ENCODE measurements at regions not wholly inside any gene's neighbourhood (a gene's known extent, or its start where the extent isn't known, plus 50 kb on each side); places are given as distances from the start of the nearest gene placed in this dataset.

DNA sequence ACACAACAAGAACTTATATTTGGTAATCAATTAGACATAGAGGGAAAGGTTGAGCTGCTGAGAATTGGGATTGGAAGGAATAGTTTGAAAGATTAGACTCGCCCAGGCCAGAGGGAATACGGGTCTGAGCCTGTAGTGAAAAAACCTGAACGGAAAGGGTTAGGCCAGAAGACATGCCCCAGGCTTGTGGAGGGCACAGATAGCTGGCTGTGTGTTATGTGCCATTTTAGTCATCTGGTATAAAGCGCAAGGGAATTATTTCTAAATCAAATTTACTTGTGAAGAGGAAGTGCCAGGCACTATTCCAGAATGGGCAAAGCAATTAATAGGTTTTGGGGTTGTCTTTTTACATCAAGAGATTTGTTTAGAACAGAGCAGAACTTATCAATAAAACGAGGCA, 187.5 kb upstream of the ANKRD50 start:
- no peak for DNase-seq (ENCODE audit: low read depth in 2 of 2)

DNA sequence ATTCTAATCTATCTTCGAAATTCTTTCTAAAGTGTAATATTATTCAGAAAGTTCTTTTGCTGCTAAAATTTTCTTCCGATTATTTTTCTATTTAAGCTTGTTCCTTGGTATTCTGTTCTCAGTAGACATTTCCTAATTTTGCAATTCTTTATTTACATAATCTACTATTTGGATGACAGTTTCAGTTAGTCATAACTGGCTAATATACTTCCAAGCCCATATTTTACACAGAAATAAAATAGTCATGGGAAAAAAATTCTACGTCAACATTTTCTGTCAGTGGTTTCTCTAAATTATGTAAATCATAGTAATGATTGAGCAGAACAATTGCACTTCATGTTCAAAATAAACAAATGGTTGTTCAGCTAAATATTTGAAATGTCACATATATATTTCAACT, 178.0 kb upstream of the ANKRD50 start:
- DNase-seq (ENCODE audit: low read depth in 2 of 2) = no peak

DNA sequence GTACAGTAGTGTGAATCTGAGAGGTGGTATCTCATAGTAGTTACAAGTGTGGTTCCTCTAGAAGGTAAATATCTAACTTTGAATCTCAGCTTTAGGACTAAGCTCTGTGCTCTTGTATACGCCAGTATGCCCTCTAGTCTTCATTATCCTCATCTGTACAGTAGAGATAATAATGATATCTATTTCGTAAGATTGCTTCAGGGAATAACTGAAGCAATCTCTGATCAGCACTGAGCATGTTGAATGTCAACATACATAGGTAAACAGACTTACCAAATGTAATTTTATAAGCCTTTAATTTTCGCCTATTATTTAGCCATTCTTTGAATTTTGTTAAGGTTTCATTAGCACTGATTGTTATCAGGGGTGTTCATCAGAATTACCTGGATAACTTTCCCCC, 175.2 kb upstream of the ANKRD50 start:
- DNase-seq (ENCODE audit: low read depth in 2 of 2) = no peak

DNA sequence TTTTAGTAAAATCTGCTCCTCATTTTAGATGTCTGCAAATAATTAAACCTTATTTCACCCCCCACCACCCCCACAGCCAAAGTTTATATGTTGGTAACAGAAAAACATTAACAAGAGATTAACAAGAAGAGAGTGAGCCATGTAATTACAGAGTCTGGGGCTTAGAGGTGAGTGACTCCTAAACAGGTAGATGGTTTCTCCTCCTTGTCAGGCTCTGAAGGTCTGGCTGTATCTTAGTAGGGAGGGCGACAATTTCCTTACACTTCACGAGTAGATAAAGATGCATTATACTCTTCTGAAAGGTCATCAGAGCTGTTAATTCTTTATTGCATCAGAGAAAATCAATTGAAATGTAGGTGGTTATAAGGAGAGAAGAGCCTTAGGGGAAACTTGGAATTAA, 171.8 kb upstream of the ANKRD50 start:
- no peak for DNase-seq (ENCODE audit: low read depth in 2 of 2)

DNA sequence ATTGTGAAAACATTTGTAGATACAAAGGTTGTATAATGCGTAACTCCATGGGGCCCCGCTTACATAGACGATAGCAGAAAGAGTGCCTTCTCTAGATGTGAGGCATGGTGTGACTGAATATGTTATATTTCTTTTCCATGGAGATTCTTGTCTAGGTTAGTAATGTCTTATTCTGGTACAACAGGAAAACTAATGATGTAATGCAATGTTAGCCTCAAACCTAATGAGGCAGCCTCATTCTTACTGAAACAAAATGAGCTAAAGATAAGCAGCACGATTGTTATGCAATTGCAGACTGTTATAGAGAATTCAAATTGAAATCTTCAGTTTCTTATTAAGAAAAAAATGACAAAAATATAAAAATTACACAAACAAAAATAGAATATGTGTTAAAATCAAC, 171.1 kb upstream of the ANKRD50 start:
- DNase-seq (ENCODE audit: low read depth in 2 of 2) = no peak

DNA sequence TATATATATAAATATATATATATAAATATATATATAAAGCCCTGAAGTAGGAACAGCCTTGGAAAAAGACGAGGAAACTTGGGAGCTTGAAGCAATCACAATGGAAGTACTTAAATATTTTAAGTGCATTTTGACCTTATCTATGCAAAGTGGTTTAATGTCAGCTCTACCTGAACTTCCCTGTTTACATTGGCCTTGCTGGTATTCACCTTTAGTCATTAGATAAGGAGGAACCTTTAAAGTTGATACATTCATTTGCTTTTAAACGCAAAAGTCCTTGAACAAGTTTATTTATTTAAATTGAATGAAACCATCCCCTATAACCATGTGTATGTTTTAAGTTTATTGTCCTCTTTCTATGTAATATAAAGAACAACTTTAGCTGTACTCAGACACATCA, 166.7 kb upstream of the ANKRD50 start:
- no peak for DNase-seq (ENCODE audit: low read depth in 2 of 2)

DNA sequence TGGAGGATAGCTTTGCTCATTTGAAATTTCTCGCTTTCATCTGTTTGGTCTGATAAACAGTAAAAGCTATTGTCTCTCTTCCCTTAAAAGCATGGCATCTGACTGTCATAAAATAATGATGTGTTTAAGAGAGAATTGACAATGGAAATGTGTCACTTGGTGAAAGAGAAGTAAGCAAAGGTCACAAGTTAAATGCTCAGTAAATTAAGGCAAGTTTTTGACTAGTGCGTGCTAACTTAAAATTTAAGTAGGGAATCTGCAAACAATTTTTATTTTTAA, 161.6 kb upstream of the ANKRD50 start:
- no peak for DNase-seq (ENCODE audit: low read depth in 2 of 2)

DNA sequence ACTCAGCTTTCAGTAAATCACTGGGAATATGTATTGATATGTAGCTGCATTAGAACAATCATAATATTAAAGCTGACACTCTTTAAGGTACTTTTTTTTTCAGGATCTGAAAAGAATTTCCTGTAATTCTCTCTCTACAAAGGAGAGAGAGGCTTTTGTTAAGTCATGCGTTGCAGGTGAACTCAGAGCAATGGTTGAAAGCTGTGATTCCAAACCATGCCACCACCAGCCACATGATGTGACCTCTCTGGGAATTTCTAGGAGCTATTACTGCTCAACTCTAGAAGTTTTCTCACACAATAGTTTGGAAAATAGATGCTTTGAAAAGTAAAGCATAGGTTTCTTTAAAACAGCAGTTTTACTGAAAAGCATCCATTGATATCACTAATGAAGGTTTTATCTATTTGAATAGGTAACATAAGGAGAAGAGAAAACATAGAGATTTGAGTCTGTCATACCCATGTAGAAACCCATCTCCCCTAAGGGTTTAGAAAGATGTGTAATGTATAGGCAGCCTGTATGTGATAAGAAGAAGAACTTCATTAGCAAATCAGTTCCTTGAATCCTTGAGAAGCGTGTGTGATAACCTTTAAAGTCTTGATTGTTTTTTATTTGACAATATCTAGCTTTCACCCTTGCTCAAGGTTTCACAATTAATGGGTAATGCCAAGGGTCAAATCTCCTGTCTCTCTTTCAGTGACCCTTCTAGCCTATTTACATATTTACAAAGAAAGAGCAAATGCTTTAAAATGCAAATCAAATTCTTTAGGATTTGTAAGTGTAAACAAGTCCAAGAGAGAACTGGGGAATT, 161.0 kb upstream of the ANKRD50 start:
- DNase-seq (ENCODE audit: low read depth in 2 of 2) = no peak

DNA sequence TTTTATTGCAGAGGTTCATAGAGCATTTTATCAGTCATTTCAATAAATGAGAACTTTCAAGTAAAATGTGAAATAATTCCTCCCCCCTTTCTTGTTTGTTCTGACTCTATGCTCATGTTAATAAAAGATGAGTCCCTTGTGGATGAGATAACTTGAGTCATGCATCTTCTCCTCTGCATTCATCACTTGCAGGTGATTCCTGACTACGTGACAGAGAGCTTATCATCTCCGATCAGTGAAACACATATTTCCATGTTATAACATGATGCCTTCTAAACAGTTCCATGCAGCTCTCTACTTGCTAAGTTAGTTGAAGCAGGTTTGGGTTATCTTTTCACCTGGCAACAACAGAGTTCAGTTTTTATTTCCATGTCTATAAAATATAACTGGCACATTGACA, 160.1 kb upstream of the ANKRD50 start:
- no peak for DNase-seq (ENCODE audit: low read depth in 2 of 2)

DNA sequence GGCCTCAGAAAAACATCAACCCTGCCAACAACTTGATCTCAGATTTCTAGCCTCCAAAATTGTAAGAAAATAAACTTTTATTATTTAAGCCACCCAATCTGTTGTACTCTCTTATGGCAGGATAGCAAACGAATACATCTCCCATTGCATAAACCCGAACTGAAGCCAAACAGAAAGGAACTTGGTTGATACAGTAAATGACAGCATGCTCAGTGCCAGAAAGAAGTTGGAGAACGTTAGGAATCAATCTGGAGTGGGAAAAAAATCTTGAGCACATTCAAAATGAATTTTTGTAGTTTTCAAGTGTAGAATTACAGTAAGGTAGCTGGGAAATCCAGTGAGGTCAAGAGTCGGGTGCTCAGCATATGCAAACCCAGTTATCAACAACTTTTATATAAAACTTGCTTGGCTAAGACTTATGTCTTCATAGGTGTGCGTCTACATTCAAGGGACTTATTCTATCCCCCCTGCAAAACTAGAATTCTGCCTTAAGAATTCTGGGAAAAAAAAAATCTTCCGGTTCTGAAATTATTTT, 157.5 kb upstream of the ANKRD50 start:
- no peak for DNase-seq (ENCODE audit: low read depth in 2 of 2)

DNA sequence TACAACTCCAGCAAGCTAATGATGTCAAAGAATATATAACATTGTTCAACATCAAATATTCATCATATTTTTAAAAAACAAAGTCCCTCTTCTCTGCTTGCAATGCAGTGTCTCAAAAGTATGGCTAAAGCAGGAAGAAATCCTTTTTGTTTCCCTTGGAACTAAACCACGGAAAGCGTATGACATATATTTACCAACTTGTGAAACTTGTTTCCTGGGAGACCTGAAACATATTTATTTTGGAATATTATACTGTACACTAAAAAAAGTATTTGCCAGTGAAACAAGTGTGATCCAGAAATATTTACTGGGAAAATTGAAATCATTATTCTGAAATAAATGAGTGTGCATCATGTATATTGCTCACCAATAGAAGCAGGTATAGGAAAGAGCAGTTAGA, 156.0 kb upstream of the ANKRD50 start:
- no peak for DNase-seq (ENCODE audit: low read depth in 2 of 2)

DNA sequence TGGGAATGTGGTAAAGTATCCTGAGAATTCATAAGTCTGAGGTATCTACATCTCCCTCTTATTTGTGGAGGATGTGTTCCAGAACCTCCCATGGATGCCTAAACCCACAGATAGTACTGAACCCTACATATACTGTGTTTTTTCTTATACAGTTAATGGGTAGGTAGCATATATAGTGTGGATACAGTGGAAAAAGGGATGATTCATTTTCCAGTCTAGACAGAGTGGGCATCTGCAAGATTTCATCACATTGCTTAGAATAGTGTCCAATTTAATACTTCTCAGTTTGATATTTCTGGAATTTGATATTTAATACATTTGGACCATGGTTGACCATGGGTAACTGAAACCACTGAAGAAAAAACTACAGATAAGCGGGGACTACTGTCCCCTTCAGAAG, 155.0 kb upstream of the ANKRD50 start:
- DNase-seq (ENCODE audit: low read depth in 2 of 2) = no peak

DNA sequence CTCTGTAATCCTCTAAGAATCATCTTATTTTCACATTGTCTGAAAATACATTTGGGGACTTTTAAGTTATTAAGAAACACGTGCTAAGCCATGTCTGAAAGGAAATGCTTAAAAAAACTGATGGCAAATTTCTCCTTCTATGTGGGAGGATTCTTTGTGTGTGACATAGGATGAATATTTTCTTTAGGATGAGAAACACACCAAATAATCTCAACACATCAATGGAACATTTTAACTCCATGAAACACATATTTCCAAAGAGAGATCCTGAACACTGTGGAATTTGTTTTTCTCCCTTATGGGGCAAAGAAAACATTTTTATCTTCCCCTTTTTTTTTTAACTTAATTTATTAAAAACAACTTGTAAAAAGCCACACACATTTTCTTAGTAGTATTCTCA, 153.8 kb upstream of the ANKRD50 start:
- no peak for DNase-seq (ENCODE audit: low read depth in 2 of 2)

DNA sequence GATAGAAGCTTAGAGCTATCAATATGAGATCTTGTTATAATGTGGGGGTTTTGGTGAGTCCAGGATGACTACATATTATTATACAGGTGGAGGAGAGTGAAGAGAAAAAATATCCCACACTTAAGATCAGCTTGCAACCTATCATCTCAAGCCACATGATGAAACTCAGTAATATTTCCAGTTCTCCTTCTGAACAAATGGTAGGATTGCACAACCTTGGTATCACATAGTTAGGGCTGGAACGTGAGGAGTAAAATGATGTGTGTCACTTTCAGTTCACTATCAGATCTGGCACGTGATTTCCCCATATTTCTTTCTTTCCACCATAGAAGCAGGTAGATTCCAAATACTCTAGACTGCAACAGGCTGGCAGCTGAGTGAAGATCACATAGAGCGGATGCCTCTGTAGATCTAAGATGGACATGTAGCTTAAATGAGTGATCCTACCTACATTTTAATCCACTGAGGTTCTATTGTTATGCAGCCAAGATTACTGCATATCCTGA, 150.6 kb upstream of the ANKRD50 start:
- no peak for DNase-seq (ENCODE audit: low read depth in 2 of 2)

DNA sequence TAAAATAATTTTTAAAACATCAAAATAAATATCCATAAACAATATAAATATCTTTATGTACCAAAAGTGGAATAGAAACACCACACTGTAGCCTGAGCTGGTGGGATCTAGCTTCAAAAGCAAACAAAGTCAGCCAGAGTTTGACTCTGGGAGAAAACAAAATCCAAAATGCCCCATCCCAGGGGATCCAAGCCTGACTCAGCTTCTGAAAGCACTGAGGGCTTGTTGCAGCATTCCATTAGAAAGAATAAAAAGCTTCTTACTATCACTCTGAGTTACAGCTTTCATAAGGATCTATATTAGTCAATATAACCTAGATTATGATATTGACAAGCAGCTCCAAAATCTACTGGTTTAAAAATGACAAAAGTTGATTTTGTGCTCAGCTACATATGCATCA, 149.7 kb upstream of the ANKRD50 start:
- no peak for DNase-seq (ENCODE audit: low read depth in 2 of 2)

DNA sequence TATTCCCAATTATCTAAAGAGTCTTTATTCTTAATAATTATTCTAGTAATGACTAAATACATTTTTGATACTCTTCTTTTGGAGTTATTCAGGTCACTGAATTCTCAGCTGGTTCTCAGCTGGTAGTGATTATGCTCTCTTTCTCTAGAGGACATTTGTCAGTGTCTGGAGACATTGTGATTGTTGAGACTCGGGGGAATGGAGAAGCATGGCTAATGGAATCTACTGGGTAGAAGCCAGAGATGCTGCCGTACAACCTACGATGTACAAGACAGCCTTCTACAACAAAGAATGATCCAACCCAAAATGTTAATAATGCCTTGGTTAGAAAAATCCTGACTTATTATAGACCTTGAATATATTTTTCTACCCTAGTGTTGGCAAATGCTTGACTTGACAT, 149.2 kb upstream of the ANKRD50 start:
- DNase-seq (ENCODE audit: low read depth in 2 of 2) = no peak

DNA sequence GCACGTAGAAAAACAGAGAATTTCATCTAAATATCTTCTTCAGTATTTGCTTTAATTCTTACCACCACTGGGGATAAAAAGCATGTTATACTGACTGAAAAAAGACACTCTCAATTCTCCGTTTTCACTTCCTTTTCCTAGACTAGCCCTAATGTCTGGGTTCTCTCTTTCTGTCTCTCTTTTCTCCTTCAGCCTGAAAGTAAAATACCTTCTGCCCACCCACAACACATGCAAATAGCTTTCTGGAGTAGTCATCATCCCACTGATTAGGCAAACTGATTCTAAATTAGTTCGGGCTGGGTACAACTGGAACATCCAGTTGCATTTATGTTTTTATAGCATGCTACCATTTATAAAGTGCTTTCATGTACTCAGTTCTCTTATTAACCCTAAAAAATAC, 142.4 kb upstream of the ANKRD50 start:
- DNase-seq (ENCODE audit: low read depth in 2 of 2) = no peak

DNA sequence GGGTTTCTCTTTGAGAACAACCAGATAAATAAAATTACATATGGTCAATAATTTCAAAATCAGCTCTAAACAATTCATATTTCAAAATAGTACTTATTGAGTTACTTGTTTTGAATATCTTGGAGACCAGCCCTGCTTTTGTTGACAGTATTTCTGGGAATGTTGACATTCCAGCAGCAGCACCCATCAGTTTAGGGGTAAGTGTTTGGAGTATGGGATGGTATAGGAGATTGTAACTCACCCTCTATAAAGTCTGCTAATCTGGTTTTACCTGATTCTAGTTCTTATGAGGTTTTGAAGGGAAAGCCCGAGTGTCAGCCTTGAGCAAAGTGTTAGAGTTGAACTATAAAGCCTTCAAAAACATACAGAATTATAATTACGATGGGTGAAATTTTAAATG, 139.2 kb upstream of the ANKRD50 start:
- no peak for DNase-seq (ENCODE audit: low read depth in 2 of 2)

DNA sequence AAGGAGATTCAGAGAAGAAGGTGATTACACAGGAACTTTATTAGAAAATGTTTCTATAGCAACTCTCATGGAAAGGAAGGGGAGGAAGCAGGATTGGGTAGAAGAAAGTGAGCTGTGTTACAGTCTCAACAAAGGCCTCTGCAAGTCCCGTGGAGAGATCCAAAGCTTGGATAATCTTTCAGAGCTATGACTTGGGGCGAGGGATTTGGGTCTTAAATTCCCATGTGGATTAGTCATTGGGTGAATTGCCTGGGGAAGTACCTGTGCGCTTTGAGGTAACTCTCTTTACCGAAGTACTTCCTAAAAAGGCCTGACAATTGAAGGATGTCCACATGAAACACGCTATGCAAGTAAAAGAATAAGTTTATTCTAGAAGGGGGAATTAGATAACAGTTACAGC, 133.8 kb upstream of the ANKRD50 start:
- no peak for DNase-seq (ENCODE audit: low read depth in 2 of 2)

DNA sequence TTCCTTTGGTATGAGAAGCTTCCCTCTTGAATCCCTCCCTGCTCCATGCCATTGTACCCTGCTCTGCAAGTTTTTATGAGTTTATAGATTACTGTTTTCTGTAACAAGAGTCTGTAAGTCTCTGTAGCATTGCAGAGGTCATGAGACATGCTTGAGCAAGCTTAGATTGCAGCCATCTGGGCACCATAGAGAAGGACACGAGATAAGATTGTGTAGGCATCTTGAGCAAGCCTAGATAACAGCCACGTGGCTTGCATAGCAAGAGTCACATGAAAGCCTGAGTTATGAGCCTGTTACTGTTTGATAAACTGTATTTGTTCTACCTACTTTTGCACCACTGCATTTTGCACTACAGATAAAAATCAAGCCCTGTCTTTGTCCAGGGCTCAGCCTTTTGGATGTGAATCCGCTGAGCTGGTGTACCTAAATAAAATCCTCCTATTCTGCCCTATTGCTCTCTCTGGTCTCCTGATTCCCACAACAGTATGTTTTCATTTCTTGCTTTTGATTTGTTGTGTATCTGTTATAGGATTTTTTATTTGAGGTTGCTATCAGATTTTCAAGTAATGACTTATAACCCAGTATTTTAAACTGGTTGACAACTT, 127.4 kb upstream of the ANKRD50 start:
- DNase-seq (ENCODE audit: low read depth in 2 of 2) = peak in 1 of 2 donors; percentile 11

DNA sequence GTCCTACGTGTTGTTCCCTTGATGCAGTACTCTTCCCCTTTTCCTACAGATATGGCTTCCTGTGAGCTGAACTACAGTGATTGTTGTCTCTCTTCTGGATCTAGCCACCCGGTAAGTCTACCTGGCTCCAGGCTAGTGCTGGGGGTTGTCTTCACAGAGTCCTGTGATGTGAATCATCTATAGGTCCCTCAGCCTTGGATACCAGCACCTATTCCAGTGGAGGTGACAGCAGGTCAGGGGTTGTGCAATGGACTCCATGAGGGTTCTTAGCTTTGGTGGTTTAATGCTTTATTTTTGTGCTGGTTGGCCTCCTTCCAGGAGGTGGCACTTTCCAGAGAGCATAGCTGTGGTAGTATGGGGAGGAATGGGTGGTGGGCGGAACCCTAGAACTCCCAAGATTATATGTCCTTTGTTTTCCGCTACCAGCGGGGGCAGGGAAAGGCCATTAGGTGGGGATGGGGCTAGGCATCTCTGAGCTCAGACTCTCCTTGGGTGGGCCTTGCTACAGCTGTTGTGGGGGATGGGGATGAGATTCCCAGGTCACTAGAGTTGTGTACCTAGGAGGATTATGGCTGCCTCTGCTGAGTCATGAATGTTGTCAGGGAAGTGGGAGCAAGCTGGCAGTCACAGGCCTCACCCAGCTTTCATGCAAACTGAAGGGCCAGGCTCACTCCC, 121.4 kb upstream of the ANKRD50 start:
- no peak for DNase-seq (ENCODE audit: low read depth in 2 of 2)

DNA sequence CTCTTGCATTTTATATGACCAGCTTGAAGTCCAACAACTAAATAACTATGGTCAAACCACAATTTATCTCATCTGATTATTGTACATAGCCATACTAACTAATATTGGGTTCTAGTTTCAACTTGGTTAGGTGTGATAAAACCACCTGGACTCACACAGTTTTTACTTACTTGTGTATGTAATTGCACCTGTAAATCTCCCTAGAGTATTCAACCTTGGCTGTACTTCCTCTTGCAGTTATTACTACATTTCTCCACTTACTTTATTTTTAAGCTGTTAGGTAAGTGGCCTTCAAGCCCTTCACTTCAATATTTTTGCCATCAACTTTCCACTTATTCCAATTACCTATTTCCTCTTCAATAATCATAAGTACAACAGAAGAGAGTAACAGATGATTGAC, 115.8 kb upstream of the ANKRD50 start:
- no peak for DNase-seq (ENCODE audit: low read depth in 2 of 2)

DNA sequence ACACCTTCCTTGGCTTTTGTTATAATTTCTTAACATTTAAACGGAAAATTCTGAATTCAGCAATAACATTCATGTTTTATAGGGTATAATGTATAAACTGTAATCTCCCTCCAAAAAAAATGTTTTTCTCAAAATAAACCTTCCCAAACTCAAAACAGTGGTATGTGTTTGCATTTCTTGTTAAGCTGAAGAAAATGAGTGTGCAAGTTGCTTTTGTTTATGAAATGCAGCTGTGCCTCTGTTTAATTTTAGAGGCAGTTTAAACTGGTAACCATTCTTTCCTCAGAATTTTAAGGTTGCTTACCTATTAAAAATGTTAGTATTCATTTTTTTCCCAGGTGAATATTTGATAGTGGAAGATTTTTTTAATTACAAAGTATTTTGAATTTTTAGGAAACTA, 105.0 kb upstream of the ANKRD50 start:
- DNase-seq (ENCODE audit: low read depth in 2 of 2) = no peak

Data from dermis microvascular lymphatic vessel endothelial cell (primary cell).